ENCODE measurements at regions not wholly inside any gene's neighbourhood (a gene's known extent, or its start where the extent isn't known, plus 50 kb on each side); places are given as distances from the start of the nearest gene placed in this dataset.

DNA sequence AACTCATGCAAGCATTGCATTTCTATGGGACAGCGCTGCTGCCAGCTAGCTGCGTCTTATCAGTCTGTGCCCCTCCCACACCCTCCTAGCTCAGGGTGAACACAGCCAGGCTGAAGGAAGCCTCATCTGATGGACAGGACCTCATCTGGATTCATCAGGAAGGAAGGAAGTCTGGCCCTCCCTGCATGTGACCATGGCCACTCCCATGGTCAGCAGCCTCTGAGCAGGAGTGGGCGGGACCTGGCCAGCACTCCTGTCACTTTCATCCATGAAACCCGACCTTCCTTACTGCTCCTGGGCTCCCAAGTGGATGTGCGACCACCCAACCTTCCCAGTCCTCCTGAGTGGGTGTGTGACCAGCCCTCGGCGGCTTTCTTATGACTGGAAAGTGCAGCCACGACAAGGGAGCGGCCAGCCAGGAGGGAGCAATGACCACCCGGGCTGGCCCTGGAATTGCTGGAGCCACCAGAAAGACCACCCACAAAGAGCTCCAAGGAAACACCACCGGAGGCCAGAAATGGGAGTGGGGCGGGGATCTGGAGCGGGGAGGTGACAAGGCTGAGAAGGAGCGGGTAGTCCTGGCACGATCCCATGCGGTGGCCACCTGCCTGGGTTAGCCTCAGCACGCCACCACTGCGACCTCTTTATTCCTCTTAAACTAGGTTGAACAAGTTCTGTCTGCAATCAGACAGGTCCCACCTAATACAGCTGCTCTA is 241.2 kb downstream of the TTLL2 start:
- TF ChIP-seq, protein P1, sequence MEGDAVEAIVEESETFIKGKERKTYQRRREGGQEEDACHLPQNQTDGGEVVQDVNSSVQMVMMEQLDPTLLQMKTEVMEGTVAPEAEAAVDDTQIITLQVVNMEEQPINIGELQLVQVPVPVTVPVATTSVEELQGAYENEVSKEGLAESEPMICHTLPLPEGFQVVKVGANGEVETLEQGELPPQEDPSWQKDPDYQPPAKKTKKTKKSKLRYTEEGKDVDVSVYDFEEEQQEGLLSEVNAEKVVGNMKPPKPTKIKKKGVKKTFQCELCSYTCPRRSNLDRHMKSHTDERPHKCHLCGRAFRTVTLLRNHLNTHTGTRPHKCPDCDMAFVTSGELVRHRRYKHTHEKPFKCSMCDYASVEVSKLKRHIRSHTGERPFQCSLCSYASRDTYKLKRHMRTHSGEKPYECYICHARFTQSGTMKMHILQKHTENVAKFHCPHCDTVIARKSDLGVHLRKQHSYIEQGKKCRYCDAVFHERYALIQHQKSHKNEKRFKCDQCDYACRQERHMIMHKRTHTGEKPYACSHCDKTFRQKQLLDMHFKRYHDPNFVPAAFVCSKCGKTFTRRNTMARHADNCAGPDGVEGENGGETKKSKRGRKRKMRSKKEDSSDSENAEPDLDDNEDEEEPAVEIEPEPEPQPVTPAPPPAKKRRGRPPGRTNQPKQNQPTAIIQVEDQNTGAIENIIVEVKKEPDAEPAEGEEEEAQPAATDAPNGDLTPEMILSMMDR (conservative IDR thresholded peaks at IDR 0.05): no peak
- TF ChIP-seq EZH2 (IDR thresholded peaks at IDR 0.05; ENCODE audit: low read depth): no peak

Data from PC-9 (cell line).